ENCODE measurements at regions not wholly inside any gene's neighbourhood (a gene's known extent, or its start where the extent isn't known, plus 50 kb on each side); places are given as distances from the start of the nearest gene placed in this dataset.

DNA sequence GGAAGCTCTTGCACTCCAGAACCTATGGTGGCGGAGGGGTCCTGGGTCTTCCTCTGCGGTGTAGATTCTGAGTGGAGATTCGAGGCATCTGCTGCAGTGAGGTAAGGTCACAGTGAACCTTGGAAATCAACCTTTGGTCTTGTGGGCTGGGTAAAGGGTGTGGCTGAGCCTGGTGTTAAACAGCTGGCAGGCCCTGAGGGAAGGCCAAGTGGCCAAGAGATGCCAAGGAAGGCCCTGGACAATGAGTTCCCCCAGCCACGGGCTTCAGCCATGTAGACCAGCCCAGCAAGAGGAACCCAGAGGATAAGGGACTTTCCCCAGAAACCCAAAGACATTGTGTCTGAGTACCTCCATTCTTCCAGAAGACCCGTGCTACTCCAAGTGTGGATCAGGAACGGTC is 137.2 kb upstream of the ETS2 start:
- intact Hi-C loops (cut with micrococcal nuclease): loop anchor here (1.0 to 2.0 kb wide), 2 partner anchors 44 to 473 kb away; no protein-coding TSS in a partner anchor
- dilution Hi-C loops (cut with MboI; ENCODE audit: extremely low pct_ligation_motif_present, low sequenced_read_pairs): no loop called here
- Histone ChIP-seq H3K4me3 (replicated peaks in 1 of 3; ENCODE audit: insufficient read depth in 1 of 3, low read depth in 1 of 3, low read length in 3 of 3) (no peak overlapping the region), H4K20me1 (replicated peaks; ENCODE audit: control insufficient read depth, extremely low read depth, insufficient read depth, low read length) (no peaks in the 10 kb centered on the region), H3K4me2 (ENCODE audit: insufficient read depth, low read length) (no peak overlapping the region), H3K36me3 (ENCODE audit: control insufficient read depth in 2 of 2, extremely low read depth in 1 of 2, insufficient read depth in 2 of 2, low read length in 2 of 2) (no peaks in the 10 kb centered on the region), H3K4me1 (ENCODE audit: control insufficient read depth, extremely low read depth, insufficient read depth, low read length) (no peaks in the 10 kb centered on the region), H3K27ac (ENCODE audit: insufficient read depth, low read depth, low read length) (no peak overlapping the region), H3K79me2 (ENCODE audit: control insufficient read depth, insufficient read depth, low read length) (no peaks in the 10 kb centered on the region), H2AFZ (ENCODE audit: low read depth, low read length) (no peak overlapping the region), H3K9me3 (replicated peaks; ENCODE audit: control insufficient read depth, insufficient read depth, low read length) (no peaks in the 10 kb centered on the region), H3K9me1 (replicated peaks; ENCODE audit: control insufficient read depth, extremely low read depth, insufficient read depth, low read length) (no peaks in the 10 kb centered on the region), H3K27me3 (ENCODE audit: control insufficient read depth in 2 of 2, insufficient read depth in 2 of 2, low read length in 2 of 2) (peaks cover 34 to 42% of the 10 kb centered on the region in 2 experiments), H3K9ac (replicated peaks; ENCODE audit: extremely low read depth, insufficient read depth, low read length) (no peak overlapping the region)
- no peak for DNase-seq (ENCODE audit: low read depth, low spot score)
- ChIA-PET CTCF (interaction anchor here (0.7 to 4.0 kb wide), 19 partner anchors 8 to 508 kb away, joined by 3 to 47 read pairs (median 3); partner anchors contain the start of gene ETS2), POLR2A (no interaction called here)
- no TSS peak for BruUV-seq (replicated peaks)
- no peak for FAIRE-seq
- no peak for TF ChIP-seq POLR2AphosphoS5 (IDR thresholded peaks at IDR 0.05; ENCODE audit: insufficient read depth, low read depth, low read length)
- TF ChIP-seq FOS (IDR thresholded peaks at IDR 0.05; ENCODE audit: borderline replicate concordance, insufficient read depth, low read length): no peak
- TF ChIP-seq GATA2 (IDR thresholded peaks at IDR 0.05; ENCODE audit: insufficient read depth, insufficient read length, low read depth, low read length): no peak
- no peak for TF ChIP-seq JUN (IDR thresholded peaks at IDR 0.05; ENCODE audit: borderline replicate concordance, insufficient read depth, insufficient read length, low read depth)
- TF ChIP-seq EZH2 (IDR thresholded peaks at IDR 0.05; ENCODE audit: borderline replicate concordance, low read depth, low read length, severe bottlenecking): no peak
- TF ChIP-seq POLR2A (IDR thresholded peaks at IDR 0.05; ENCODE audit: low read depth, low read length): no peak
- TF ChIP-seq MAX (IDR thresholded peaks at IDR 0.05; ENCODE audit: insufficient read depth, insufficient read length): no peak
- no peak for TF ChIP-seq MYC (IDR thresholded peaks at IDR 0.05; ENCODE audit: low read depth, low read length)
- TF ChIP-seq, protein P1, sequence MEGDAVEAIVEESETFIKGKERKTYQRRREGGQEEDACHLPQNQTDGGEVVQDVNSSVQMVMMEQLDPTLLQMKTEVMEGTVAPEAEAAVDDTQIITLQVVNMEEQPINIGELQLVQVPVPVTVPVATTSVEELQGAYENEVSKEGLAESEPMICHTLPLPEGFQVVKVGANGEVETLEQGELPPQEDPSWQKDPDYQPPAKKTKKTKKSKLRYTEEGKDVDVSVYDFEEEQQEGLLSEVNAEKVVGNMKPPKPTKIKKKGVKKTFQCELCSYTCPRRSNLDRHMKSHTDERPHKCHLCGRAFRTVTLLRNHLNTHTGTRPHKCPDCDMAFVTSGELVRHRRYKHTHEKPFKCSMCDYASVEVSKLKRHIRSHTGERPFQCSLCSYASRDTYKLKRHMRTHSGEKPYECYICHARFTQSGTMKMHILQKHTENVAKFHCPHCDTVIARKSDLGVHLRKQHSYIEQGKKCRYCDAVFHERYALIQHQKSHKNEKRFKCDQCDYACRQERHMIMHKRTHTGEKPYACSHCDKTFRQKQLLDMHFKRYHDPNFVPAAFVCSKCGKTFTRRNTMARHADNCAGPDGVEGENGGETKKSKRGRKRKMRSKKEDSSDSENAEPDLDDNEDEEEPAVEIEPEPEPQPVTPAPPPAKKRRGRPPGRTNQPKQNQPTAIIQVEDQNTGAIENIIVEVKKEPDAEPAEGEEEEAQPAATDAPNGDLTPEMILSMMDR (IDR thresholded peaks at IDR 0.05; ENCODE audit: extremely low read depth in 1 of 2, insufficient read depth in 1 of 2, low read depth in 1 of 2, low read length in 2 of 2): no peak

Data from endothelial cell of umbilical vein (primary cell).